Stomach smooth muscle (tissue), 2 donors: ENCODE measurements at regions not wholly inside any gene's neighbourhood (a gene's known extent, or its start where the extent isn't known, plus 50 kb on each side); places are given as distances from the start of the nearest gene placed in this dataset.

Experiments
- H3K27ac ChIP-seq: one replicate; pipeline ENCODE4 v1.7.0; 2013; ENCODE audit warnings: mild to moderate bottlenecking, low read length, inconsistent platforms
- H3K27me3 ChIP-seq, 2 donors: one replicate each; pipeline ENCODE4 v1.7.0; 2013; ENCODE audit warnings: low read length in 2 of 2; ENCODE audit not compliant: insufficient read depth in 2 of 2, control insufficient read depth in 1 of 2
- H3K36me3 ChIP-seq, 2 donors: one replicate each; pipeline ENCODE4 v1.7.0; 2013; ENCODE audit warnings: low read length in 2 of 2; ENCODE audit not compliant: control insufficient read depth in 2 of 2, insufficient read depth in 2 of 2
- H3K4me1 ChIP-seq: one replicate; pipeline ENCODE4 v1.7.0; 2013; ENCODE audit warnings: low read length; ENCODE audit not compliant: control insufficient read depth, insufficient read depth
- H3K4me3 ChIP-seq, 2 donors: one replicate each; pipeline ENCODE4 v1.7.0; 2013; ENCODE audit warnings: low read length in 2 of 2
- H3K9ac ChIP-seq, 2 donors: one replicate each; pipeline ENCODE4 v1.7.0; 2013; ENCODE audit warnings: low read length in 2 of 2, mild to moderate bottlenecking in 1 of 2
- H3K9me3 ChIP-seq, 2 donors: one replicate each; pipeline ENCODE4 v1.7.0; 2013; ENCODE audit warnings: low read length in 2 of 2; ENCODE audit not compliant: control insufficient read depth in 2 of 2
- donor health status: healthy.
- donor health status: Pancreatic carcinoma.

DNA sequence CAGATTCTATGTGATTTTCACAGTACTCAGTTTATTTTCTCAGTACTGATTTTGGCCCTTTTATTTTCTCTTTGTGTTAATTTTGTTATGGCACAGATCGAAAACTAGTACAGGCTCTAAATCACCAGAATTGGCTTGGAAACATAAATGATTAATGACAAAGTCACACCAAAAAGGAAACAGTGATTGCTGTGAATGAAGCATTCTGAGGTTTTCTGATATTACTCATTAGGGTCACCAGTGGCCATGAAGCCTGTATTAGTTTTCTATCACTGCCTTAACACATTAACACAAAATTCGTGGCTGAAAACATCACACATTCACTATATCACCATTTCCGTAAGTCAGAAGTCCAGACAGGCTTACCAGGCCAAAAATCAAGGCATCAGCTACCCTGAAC lies 343.0 kb upstream of the THRB start:
- Histone ChIP-seq H3K9me3 (no peaks in the 10 kb centered on the region), H3K27me3 (no peaks in the 10 kb centered on the region), H3K9ac (no peak overlapping the region), H3K27ac (no peak overlapping the region), H3K4me3 (no peak overlapping the region), H3K36me3 (no peaks in the 10 kb centered on the region), H3K4me1 (peaks cover 7% of the 10 kb centered on the region)

DNA sequence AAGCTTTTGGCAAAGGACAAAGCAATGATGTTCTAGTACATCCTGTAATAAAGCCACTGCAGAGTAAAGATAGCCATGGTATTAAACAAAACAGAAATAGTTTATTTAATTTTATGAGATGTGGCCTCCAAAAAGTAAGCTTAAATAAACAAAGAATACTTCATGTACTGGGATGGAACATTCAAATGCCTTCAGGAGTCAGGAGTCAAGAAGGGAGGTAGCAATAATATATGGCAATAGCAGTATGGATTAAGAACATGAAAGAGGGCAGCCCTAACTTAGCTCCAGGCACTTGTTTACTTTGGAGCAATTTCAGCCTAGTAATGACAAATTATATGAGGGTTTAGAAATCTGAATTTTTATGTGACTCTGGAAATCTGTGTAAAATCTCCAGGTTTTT lies 343.9 kb upstream of the THRB start:
- H3K27ac ChIP-seq = no peak overlapping the region
- no peaks in the 10 kb centered on the region for H3K9me3 ChIP-seq
- no peaks in the 10 kb centered on the region for H3K36me3 ChIP-seq
- peaks cover 7% of the 10 kb centered on the region for H3K4me1 ChIP-seq
- no peaks in the 10 kb centered on the region for H3K27me3 ChIP-seq
- H3K9ac ChIP-seq = no peak overlapping the region
- H3K4me3 ChIP-seq = no peak overlapping the region

DNA sequence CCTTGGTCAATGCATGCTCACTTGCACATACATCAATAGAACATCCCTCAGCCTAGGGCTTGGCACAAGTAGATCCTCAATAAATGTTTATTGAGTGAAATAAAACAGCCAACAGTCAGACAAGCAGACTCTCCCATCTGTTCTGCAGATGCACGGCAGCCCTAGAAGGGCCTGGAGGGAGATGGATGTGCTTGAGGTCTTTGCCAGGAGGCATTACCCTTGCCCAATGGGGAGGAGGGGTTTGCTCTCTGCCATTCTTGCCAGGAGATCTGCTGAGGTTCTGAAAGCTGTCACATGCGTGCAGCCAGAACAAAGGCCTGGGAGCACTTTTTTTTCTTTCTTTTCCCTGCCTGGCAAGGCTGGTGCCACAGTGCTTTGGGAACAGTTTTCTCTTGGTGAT lies 349.3 kb upstream of the THRB start:
- H3K9me3 ChIP-seq = no peaks in the 10 kb centered on the region
- no peaks in the 10 kb centered on the region for H3K36me3 ChIP-seq
- H3K4me1 ChIP-seq = peaks cover 19% of the 10 kb centered on the region
- H3K27me3 ChIP-seq = no peaks in the 10 kb centered on the region
- peak overlapping the region in 1 of 2 donors; percentile 34 for H3K4me3 ChIP-seq
- H3K9ac ChIP-seq = no peak overlapping the region
- H3K27ac ChIP-seq = peak overlapping the region; percentile 47

DNA sequence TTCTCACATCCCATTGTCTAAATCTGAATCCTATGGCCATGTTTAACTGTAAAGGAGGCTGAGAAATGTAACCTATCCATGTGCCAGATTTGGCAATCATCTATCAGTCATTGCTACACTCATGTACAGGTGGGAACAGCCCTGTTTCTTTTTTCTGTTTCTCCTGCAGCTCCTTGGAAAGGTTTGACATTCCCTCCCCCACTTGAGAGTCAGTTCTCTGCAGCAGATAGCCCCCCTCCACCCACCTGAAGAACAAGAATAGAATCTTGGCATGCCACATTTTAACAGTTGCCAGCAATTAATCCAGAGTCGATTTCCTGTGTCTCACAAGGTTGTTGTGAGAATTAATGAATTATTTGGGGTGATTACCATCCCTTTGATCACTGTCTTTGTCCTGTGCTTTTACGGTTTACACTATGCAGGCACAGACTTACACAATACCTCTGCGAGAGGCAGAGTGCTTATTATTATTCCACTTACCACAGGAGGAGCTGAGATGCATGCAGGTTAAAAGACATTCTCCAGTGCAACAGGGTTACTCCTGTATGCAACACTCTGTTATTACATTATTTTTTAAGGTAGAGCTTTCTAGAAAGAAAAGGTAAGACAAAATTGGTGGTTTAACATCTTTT lies 351.0 kb upstream of the THRB start:
- Histone ChIP-seq H3K36me3 (no peaks in the 10 kb centered on the region), H3K27me3 (no peaks in the 10 kb centered on the region), H3K27ac (no peak overlapping the region), H3K4me3 (no peak overlapping the region), H3K4me1 (peaks cover 19% of the 10 kb centered on the region), H3K9ac (no peak overlapping the region), H3K9me3 (no peaks in the 10 kb centered on the region)

DNA sequence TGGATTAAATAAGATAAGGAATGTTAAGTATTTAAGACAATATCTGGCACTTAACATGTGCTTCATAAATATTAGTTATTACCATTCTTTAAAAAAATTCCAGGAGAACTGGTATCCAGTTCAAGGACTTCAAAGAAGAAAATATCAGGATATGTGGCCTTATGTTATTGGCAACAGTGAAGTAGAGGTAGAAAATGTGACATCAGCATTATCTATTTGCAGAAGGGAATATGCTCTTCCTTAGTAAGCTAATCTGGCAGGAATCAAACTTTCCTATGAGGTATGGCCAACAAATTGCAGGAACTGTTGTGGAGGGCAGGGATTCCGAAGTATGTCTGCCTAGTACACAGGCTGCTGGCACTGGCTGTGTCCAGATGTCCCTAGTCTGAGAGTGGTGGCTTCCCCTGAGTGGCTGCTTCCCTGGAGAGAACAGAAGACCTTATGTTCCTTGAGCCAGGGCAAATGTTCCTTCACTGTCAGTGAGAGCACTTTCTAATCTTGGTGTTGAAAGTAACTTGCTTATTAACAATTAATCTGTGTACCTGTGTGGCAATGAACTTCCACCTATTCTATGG lies 351.7 kb upstream of the THRB start:
- no peak overlapping the region for H3K27ac ChIP-seq
- H3K4me1 ChIP-seq = peaks cover 15% of the 10 kb centered on the region
- H3K9me3 ChIP-seq = no peaks in the 10 kb centered on the region
- H3K9ac ChIP-seq = no peak overlapping the region
- no peak overlapping the region for H3K4me3 ChIP-seq
- no peaks in the 10 kb centered on the region for H3K36me3 ChIP-seq
- no peaks in the 10 kb centered on the region for H3K27me3 ChIP-seq

DNA sequence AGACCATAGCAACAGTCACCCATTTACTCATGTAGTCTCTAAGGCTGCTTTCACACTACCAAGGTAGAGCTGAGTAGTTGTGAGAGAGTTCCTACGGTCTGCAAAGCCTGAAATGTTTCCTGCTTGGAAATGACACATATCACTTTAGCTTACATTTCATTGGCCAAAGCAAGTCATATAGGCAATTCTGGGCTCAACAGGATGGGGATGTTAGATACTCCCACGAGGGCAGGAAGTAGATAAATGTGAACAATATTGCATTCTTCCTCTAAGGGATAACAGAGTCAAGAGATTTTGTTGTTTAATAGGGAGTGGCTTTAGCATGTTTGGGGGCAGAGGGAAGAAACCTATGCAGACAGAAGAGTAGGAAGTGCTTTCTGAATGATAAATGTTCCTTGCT lies 355.6 kb upstream of the THRB start:
- Histone ChIP-seq H3K4me3 (no peak overlapping the region), H3K27ac (no peak overlapping the region), H3K4me1 (peaks cover 7% of the 10 kb centered on the region), H3K9me3 (no peaks in the 10 kb centered on the region), H3K9ac (no peak overlapping the region), H3K36me3 (no peaks in the 10 kb centered on the region), H3K27me3 (no peaks in the 10 kb centered on the region)

DNA sequence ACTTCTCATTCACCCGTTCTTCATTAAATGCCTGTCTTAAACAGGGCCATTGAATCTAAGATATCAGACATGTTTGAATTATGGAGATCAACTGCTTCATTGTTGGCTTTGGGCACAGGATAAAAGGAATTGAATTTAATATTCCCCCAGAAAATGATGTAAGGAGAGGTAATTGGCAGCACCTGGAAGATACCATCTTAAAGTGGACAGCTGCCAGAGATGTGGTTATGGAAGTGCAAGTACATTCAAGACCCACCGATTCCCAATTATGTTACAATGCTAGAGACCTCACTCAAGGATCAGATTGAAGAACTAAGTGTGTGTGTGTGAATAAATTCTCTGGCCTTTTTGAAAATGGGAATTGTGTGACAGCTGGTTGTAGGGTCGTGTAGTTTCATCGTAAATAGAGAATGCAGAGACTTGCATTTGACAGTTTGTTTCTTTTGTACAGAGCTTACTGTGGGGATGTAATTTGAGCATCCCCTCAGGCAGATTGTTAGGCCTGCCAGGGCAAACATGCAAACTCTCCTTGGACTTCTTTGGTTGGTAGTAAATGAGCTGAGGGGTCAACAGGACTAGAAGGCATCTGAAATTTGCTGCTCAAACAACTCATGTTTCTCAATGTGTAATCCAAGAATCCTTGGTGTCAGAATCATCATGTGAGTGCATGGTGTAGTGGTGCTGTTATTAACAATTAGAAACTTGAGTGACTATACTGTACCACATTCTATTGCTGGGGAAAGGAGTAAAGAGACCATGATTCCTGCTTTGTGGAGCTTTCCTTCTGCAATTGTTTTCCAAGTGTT lies 359.2 kb upstream of the THRB start:
- no peaks in the 10 kb centered on the region for H3K27me3 ChIP-seq
- no peak overlapping the region for H3K27ac ChIP-seq
- H3K4me3 ChIP-seq = no peak overlapping the region
- no peaks in the 10 kb centered on the region for H3K36me3 ChIP-seq
- no peaks in the 10 kb centered on the region for H3K9me3 ChIP-seq
- no peaks in the 10 kb centered on the region for H3K4me1 ChIP-seq
- H3K9ac ChIP-seq = no peak overlapping the region

DNA sequence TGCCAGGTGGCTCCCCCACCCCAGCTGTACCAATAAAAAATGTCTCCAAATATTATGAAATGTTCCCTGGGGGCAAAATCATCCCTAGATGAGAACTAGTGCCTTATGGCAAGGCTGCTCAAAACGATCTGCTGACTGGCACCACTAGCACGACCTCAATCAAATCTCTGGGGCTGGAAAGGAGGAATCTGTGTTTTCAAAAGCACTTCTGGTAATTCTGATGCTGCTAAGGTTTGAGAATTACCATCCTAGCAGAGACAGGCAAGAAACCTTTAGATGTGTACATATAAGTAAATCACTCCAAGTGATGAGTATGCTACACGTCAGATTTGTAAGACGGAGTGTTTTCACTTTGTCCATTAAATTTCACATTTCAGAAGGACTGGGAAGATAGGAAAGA lies 360.1 kb upstream of the THRB start:
- no peaks in the 10 kb centered on the region for H3K36me3 ChIP-seq
- H3K9me3 ChIP-seq = no peaks in the 10 kb centered on the region
- no peak overlapping the region for H3K4me3 ChIP-seq
- no peak overlapping the region for H3K27ac ChIP-seq
- no peaks in the 10 kb centered on the region for H3K4me1 ChIP-seq
- no peaks in the 10 kb centered on the region for H3K27me3 ChIP-seq
- no peak overlapping the region for H3K9ac ChIP-seq

DNA sequence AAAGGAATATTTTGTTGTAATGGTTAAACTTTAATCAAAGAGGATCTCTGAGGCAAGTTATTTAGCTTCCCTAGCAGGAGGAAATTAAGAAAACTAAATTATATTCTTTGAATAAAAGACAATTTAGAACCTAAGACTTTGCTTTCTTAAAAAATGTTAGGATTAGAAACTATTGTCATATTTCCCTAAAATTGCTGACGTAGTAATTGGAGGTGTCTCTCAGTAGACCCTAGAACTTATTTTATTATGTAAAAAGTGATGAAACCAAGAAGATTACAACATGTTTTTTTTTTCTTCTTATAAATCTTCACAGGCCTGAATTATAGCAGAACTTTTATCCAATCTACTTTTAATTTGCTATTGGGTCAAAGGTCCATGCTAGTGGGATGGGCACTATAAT lies 363.3 kb upstream of the THRB start:
- Histone ChIP-seq H3K27me3 (no peaks in the 10 kb centered on the region), H3K27ac (no peak overlapping the region), H3K4me3 (no peak overlapping the region)

DNA sequence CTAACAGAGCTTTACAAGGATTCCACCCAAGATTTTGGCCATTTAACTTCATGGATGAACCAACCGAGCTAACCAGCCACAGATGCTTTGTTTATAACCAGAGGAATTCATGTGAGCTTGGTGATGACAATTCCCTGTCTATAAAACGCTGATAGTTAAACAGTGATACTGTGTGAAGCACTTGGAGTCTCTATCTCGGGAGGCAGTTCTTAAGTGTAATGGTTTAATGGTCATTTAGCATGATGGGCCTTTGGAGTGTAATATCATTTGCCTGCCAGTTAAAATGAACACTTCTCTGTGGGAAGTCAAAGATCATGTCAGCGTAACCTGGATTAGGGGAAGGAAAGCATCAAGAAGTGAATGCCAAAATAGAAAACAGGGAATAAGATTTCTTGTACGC lies 368.6 kb upstream of the THRB start:
- H3K27ac ChIP-seq = no peak overlapping the region
- no peaks in the 10 kb centered on the region for H3K27me3 ChIP-seq
- H3K9ac ChIP-seq = no peak overlapping the region
- H3K4me3 ChIP-seq = no peak overlapping the region
- H3K9me3 ChIP-seq = no peaks in the 10 kb centered on the region
- peaks cover 5% of the 10 kb centered on the region for H3K4me1 ChIP-seq
- H3K36me3 ChIP-seq = no peaks in the 10 kb centered on the region

More for the DNA sequence above, 363.3 kb upstream of the THRB start:
- no peaks in the 10 kb centered on the region for H3K4me1 ChIP-seq
- no peaks in the 10 kb centered on the region for H3K36me3 ChIP-seq
- H3K9ac ChIP-seq = no peak overlapping the region
- H3K9me3 ChIP-seq = no peaks in the 10 kb centered on the region

DNA sequence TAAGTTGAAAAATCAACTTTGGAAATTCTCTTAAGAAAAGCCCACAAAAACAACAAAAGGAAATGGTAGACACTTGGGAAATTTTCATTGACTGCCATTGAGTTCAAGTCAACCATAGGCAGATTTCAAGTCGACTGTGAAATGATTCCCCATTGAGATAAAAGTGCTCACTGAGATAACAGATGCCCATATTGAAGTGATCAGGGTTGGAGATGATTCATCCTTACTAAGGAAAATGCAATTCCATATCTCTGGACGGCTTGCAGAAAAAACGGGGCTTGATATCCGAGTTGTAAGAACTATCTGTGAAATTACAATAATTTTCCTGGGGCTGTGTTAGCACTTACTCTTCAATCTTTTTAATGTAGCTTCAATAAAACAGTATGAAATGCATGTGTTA lies 373.1 kb upstream of the THRB start:
- Histone ChIP-seq H3K4me3 (no peak overlapping the region), H3K4me1 (peaks cover 5% of the 10 kb centered on the region), H3K9me3 (no peaks in the 10 kb centered on the region), H3K27me3 (no peaks in the 10 kb centered on the region), H3K9ac (no peak overlapping the region), H3K27ac (no peak overlapping the region), H3K36me3 (no peaks in the 10 kb centered on the region)
